CD14-positive monocyte (primary cell): ENCODE measurements at regions not wholly inside any gene's neighbourhood (a gene's known extent, or its start where the extent isn't known, plus 50 kb on each side); places are given as distances from the start of the nearest gene placed in this dataset.

Source experiments
- DNase-seq, 3 donors: peaks; one replicate each; pipeline ENCODE4 v3.0.0-alpha.2; 2011 to 2022
- H2AFZ ChIP-seq: 2 replicates; pipeline ENCODE4 v1.6.0; 2012; ENCODE audit warnings: mild to moderate bottlenecking, low read depth, low read length, inconsistent platforms; ENCODE audit not compliant: insufficient read depth, poor library complexity, severe bottlenecking
- H3K27ac ChIP-seq, 2 donors: 1 replicate in 1 of 2; 2 replicates in 1 of 2; pipeline ENCODE4 v1.5.1; 2012 to 2013; ENCODE audit warnings: low read length in 2 of 2, control low read depth in 1 of 2, inconsistent platforms in 1 of 2, low read depth in 1 of 2, mild to moderate bottlenecking in 1 of 2
- H3K27me3 ChIP-seq, 2 donors: one replicate each; pipeline versions ENCODE4 v1.6.0 to v1.6.1; 2011 to 2013; ENCODE audit warnings: low read length in 2 of 2; ENCODE audit not compliant: control insufficient read depth in 2 of 2, insufficient read depth in 2 of 2
- H3K36me3 ChIP-seq, 2 donors: replicated peaks in 1 of 2; 1 replicate in 1 of 2; 2 replicates in 1 of 2; pipeline versions ENCODE4 v1.5.1 to v1.6.1; 2012 to 2013; ENCODE audit warnings: low read length in 2 of 2, control low read depth in 1 of 2, inconsistent platforms in 1 of 2, mild to moderate bottlenecking in 1 of 2; ENCODE audit not compliant: insufficient read depth in 2 of 2, control insufficient read depth in 1 of 2
- H3K4me1 ChIP-seq, 2 donors: 1 replicate in 1 of 2; 2 replicates in 1 of 2; pipeline versions ENCODE4 v1.5.1 to v1.6.1; 2012 to 2013; ENCODE audit warnings: low read length in 2 of 2, control low read depth in 1 of 2, inconsistent platforms in 1 of 2, mild to moderate bottlenecking in 1 of 2, moderate library complexity in 1 of 2; ENCODE audit not compliant: insufficient read depth in 2 of 2, control insufficient read depth in 1 of 2
- H3K4me2 ChIP-seq: replicated peaks from 2 replicates; pipeline ENCODE3; 2012; ENCODE audit warnings: low read length, moderate library complexity, mild to moderate bottlenecking; ENCODE audit not compliant: poor library complexity, severe bottlenecking; ENCODE audit errors: extremely low read depth
- H3K4me3 ChIP-seq, 3 experiments: fragments of 200-600 bp in 1 of 3; sonication (generic) in 1 of 3; replicated peaks in 1 of 3; 1 replicate in 2 of 3; 2 replicates in 1 of 3; pipeline ENCODE4 v1.5.1; 2011 to 2013; ENCODE audit warnings: low read length in 3 of 3, mild to moderate bottlenecking in 3 of 3, control low read depth in 2 of 3, low read depth in 2 of 3, inconsistent platforms in 1 of 3, moderate library complexity in 1 of 3
- H3K79me2 ChIP-seq: 2 replicates; pipeline ENCODE4 v1.6.0; 2012; ENCODE audit warnings: mild to moderate bottlenecking, control low read depth, inconsistent platforms, low read length, moderate library complexity; ENCODE audit not compliant: insufficient read depth
- H3K9ac ChIP-seq: 2 replicates; pipeline ENCODE4 v1.6.0; 2017; ENCODE audit warnings: low read length, mild to moderate bottlenecking; ENCODE audit not compliant: insufficient read depth, poor library complexity, severe bottlenecking
- H3K9me3 ChIP-seq, 2 donors: replicated peaks in 1 of 2; 1 replicate in 1 of 2; 2 replicates in 1 of 2; pipeline versions ENCODE4 v1.5.1 to v1.6.1; 2012 to 2013; ENCODE audit warnings: low read length in 2 of 2, control low read depth in 1 of 2; ENCODE audit not compliant: control insufficient read depth in 1 of 2, insufficient read depth in 1 of 2
- H4K20me1 ChIP-seq: 2 replicates; pipeline ENCODE4 v1.6.0; 2012; ENCODE audit warnings: mild to moderate bottlenecking, low read length, control low read depth, moderate library complexity; ENCODE audit not compliant: insufficient read depth
- H3K27ac Mint-ChIP-seq, 7 donors: one replicate each; pipeline ENCODE4 v1.8.0; 2020; ENCODE audit warnings: mild to moderate bottlenecking in 7 of 7, mixed read lengths in 7 of 7, moderate library complexity in 6 of 7, inconsistent platforms in 2 of 7
- H3K27me3 Mint-ChIP-seq, 3 donors: one replicate each; pipeline ENCODE4 v1.8.0; 2021 to 2022; ENCODE audit warnings: low read depth in 3 of 3, mild to moderate bottlenecking in 3 of 3, mixed read lengths in 3 of 3, moderate library complexity in 3 of 3, inconsistent platforms in 1 of 3
- H3K36me3 Mint-ChIP-seq, 2 donors: one replicate each; pipeline ENCODE4 v1.8.0; 2020; ENCODE audit warnings: mixed read lengths in 2 of 2, inconsistent platforms in 1 of 2, mild to moderate bottlenecking in 1 of 2
- H3K4me1 Mint-ChIP-seq: one replicate; pipeline ENCODE4 v1.8.0; 2020; ENCODE audit warnings: mild to moderate bottlenecking, mixed read lengths
- H3K4me3 Mint-ChIP-seq, 2 donors: one replicate each; pipeline ENCODE4 v1.8.0; 2020; ENCODE audit warnings: mild to moderate bottlenecking in 2 of 2, mixed read lengths in 2 of 2, moderate library complexity in 1 of 2
- H3K9me3 Mint-ChIP-seq, 7 donors: one replicate each; pipeline ENCODE4 v1.8.0; 2020 to 2022; ENCODE audit warnings: mixed read lengths in 7 of 7, mild to moderate bottlenecking in 6 of 7, moderate library complexity in 6 of 7, inconsistent platforms in 2 of 7
- WGBS: methylation state at CpG from one replicate; pipeline ENCODE4 v1.1.5; 2013; ENCODE audit warnings: missing lambda C conversion rate; ENCODE audit not compliant: insufficient coverage; 5-methylcytosine and 5-hydroxymethylcytosine counted together
- intact Hi-C, 2 donors: fragments of 100-400 bp; cut with micrococcal nuclease; formaldehyde crosslinking; loops; one replicate each; pipeline versions ENCODE4 v1.15.0 to v1.15.1; 2023
- TF ChIP-seq, protein P1 (sequence below): fragments of 200-600 bp; IDR thresholded peaks from one replicate; pipeline ENCODE4 v1.8.0; 2022; ENCODE audit warnings: antibody characterized with exemption, mild to moderate bottlenecking

DNA sequence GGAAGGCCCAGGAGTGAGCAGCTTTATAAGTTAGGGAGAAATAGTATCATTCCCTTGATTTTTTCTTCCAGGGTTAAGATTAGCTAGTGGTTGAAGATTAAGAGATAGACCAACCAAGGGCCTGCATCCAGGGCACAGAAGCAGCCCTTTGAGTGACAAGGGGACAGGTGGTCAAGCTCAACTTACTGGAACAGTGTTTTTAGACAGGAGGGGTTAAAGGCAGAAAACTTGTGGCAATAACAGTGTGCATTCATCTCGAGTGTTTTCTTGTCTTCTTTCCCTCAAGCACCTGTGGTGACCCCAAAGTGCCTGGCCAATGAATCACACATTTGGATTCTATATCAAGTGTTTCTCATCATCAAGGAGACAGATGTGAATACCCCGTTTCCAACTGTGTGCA, 267.5 kb downstream of the PDCD6IP start:
- H3K36me3 Mint-ChIP-seq, result no peaks in the 10 kb centered on the region
- H3K9me3 Mint-ChIP-seq, result peaks cover 0 to 7% (median 3%) of the 10 kb centered on the region in 7 donors
- WGBS, result no CpG with 5 or more reads among the region's 2 CpGs
- Histone ChIP-seq H3K4me2 (no peak overlapping the region), H3K4me1 (no peaks in the 10 kb centered on the region), H3K27ac (no peak overlapping the region), H3K9me3 (no peaks in the 10 kb centered on the region), H4K20me1 (no peaks in the 10 kb centered on the region), H3K36me3 (no peaks in the 10 kb centered on the region), H3K9ac (no peak overlapping the region), H2AFZ (no peak overlapping the region), H3K79me2 (no peaks in the 10 kb centered on the region), H3K27me3 (no peaks in the 10 kb centered on the region), H3K4me3 (no peak overlapping the region)
- no peaks in the 10 kb centered on the region for H3K4me1 Mint-ChIP-seq
- H3K4me3 Mint-ChIP-seq, result no peak overlapping the region
- DNase-seq, result no peak
- intact Hi-C loops, result no loop called here
- H3K27ac Mint-ChIP-seq, result no peak overlapping the region
- H3K27me3 Mint-ChIP-seq, result no peaks in the 10 kb centered on the region
- TF ChIP-seq, protein P1, sequence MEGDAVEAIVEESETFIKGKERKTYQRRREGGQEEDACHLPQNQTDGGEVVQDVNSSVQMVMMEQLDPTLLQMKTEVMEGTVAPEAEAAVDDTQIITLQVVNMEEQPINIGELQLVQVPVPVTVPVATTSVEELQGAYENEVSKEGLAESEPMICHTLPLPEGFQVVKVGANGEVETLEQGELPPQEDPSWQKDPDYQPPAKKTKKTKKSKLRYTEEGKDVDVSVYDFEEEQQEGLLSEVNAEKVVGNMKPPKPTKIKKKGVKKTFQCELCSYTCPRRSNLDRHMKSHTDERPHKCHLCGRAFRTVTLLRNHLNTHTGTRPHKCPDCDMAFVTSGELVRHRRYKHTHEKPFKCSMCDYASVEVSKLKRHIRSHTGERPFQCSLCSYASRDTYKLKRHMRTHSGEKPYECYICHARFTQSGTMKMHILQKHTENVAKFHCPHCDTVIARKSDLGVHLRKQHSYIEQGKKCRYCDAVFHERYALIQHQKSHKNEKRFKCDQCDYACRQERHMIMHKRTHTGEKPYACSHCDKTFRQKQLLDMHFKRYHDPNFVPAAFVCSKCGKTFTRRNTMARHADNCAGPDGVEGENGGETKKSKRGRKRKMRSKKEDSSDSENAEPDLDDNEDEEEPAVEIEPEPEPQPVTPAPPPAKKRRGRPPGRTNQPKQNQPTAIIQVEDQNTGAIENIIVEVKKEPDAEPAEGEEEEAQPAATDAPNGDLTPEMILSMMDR, result no peak

DNA sequence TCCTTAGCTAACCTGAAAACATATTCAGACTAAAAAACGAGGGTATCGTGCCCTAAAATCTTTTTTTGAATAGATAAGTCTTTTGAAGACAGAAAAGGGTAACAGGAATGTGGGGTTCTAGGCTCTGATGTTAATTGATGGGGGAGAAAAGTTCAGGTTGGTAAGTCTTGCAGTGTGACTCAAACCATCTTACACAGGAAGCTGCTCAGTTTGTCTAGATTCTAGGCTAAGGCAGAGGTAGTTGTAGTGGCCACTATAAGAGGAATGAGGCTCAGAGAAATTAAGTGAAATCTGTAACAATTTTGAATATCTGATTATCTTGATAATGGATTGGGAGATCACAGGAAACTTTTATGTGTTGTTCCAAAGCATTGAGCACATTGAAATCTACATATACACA, 267.9 kb downstream of the PDCD6IP start:
- H2AFZ ChIP-seq, result no peak overlapping the region
- H3K4me2 ChIP-seq, result no peak overlapping the region
- no peaks in the 10 kb centered on the region for H3K9me3 ChIP-seq
- no peaks in the 10 kb centered on the region for H3K79me2 ChIP-seq
- no peak overlapping the region for H3K27ac ChIP-seq
- H3K36me3 ChIP-seq, result no peaks in the 10 kb centered on the region
- no CpG with 5 or more reads among the region's 2 CpGs for WGBS
- H3K9me3 Mint-ChIP-seq, result peaks cover 0 to 7% (median 3%) of the 10 kb centered on the region in 7 donors
- H3K36me3 Mint-ChIP-seq, result no peaks in the 10 kb centered on the region
- no peak overlapping the region for H3K4me3 ChIP-seq
- DNase-seq, result no peak
- no peaks in the 10 kb centered on the region for H3K4me1 Mint-ChIP-seq
- H3K27ac Mint-ChIP-seq, result no peak overlapping the region
- no peak overlapping the region for H3K9ac ChIP-seq
- no peak overlapping the region for H3K4me3 Mint-ChIP-seq
- H3K27me3 Mint-ChIP-seq, result peaks cover 0 to 2% (median 0%) of the 10 kb centered on the region in 3 donors
- H4K20me1 ChIP-seq, result no peaks in the 10 kb centered on the region
- TF ChIP-seq, protein P1, result no peak
- H3K27me3 ChIP-seq, result no peaks in the 10 kb centered on the region
- H3K4me1 ChIP-seq, result no peaks in the 10 kb centered on the region
- intact Hi-C loops, result no loop called here
